Cardiac septum (tissue), 1 donor: ENCODE measurements at regions not wholly inside any gene's neighbourhood (a gene's known extent, or its start where the extent isn't known, plus 50 kb on each side); places are given as distances from the start of the nearest gene placed in this dataset.
"Not testable (repeated sequence)": the region's sequence is repeated elsewhere in the genome, so short reads cannot be mapped to it uniquely, and the experiment has no call there.

ENCODE experiments used
- DNase-seq: peaks from one replicate; pipeline ENCODE4 v3.0.0-alpha.2; 2020; ENCODE audit warnings: low spot score
- intact Hi-C: fragments of 100-400 bp; cut with DNase I; formaldehyde crosslinking; loops from one replicate; pipeline ENCODE4 v1.14.0; 2022
- donor health status: DM: no; HTN: no; CAD: no.

- intact Hi-C loops, DNase-seq: not testable (repeated sequence)
Measured at GRCh38 chr7:106498005-106498404, 163.0 kb downstream of the CCDC71L start.

DNA sequence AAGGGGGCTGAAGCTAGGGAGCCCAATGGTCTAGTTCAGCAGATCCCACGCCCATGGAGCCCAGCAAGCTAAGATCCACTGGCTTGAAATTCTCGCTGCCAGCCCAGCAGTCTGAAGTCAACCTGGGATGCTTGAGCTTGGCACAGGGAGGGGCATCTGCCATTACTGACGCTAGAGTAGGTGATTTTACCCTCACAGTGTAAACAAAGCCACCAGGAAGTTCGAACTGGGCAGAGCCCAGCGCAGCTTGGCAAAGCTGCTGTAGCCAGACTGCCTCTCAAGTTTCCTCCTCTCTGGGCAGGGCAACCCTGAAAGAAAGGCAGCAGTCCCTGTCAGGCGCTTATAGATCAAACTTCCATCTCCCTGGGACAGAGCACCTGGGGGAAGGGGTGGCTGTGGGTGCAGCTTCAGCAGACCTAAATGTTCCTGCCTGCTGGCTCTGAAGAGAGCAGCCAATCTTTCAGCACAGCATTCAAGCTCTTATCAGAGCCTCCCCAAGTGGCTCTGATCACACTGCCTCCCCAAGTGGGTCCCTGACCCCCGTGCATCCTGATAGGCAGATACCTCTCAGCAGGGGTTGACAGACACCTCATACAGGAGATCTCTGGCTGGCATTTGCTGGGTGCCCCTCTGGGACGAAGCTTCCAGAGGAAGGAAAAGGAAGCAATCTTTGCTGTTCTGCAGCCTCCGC lies 167.8 kb downstream of the CCDC71L start:
- DNase-seq: no peak
- intact Hi-C loops: no loop called here

- DNase-seq: no peak
- intact Hi-C loops: no loop called here
Measured at GRCh38 chr7:106488465-106488864, 172.5 kb downstream of the CCDC71L start.

GRCh38 chr7:106487892-106488291 lies 173.1 kb downstream of the CCDC71L start:
- intact Hi-C loops: no loop called here
- no peak for DNase-seq

DNA sequence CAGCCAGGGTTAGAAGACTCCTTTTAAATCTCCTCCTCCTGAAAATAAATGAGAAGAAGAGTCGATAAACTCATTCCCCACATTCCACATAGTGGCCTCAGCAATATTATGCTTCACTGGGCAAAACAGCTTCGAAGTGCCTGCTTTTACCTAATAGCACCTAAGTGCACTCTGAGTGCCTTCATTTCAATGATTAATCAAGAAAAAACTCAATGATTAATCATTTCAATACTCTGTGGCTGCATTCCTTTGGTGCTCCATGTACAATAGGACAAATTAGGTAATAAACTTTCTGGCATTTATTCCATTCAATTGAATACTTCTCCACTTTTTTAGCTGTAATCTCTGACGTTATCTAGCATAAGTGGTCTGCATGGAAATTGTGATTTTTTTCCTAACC lies 174.6 kb downstream of the CCDC71L start:
- intact Hi-C loops: no loop called here
- no peak for DNase-seq

- intact Hi-C loops: no loop called here
- DNase-seq: no peak
Measured at GRCh38 chr7:106485919-106486318, 175.0 kb downstream of the CCDC71L start.

GRCh38 chr7:106485031-106485551 lies 175.9 kb downstream of the CCDC71L start:
- no peak for DNase-seq
- intact Hi-C loops: no loop called here

DNA sequence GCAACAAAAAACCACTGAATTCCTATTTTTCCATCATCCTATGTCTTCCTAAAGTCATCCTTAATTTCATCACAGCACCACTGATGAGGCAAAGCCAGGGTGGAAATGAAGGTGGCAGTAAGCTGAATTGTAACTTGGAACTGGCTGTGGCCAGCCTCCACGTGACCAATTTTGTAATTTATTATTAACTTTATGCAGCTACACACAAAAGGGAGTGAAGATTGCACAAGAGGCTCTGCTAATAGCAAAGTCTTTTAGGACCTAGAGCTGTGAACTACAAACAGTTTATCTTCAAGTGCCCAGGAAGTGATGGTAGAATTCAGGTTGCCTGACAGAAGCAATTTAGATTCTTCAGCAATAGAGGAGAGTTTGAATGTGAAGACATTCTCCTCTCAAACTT lies 176.4 kb downstream of the CCDC71L start:
- intact Hi-C loops: no loop called here
- no peak for DNase-seq

- intact Hi-C loops: no loop called here
- no peak for DNase-seq
Measured at GRCh38 chr7:106482091-106482490, 178.9 kb downstream of the CCDC71L start.

GRCh38 chr7:106480616-106481031 lies 180.3 kb downstream of the CCDC71L start:
- DNase-seq: no peak
- intact Hi-C loops: no loop called here

- intact Hi-C loops: no loop called here
- DNase-seq: no peak
Measured at GRCh38 chr7:106480161-106480579, 180.8 kb downstream of the CCDC71L start.

DNA sequence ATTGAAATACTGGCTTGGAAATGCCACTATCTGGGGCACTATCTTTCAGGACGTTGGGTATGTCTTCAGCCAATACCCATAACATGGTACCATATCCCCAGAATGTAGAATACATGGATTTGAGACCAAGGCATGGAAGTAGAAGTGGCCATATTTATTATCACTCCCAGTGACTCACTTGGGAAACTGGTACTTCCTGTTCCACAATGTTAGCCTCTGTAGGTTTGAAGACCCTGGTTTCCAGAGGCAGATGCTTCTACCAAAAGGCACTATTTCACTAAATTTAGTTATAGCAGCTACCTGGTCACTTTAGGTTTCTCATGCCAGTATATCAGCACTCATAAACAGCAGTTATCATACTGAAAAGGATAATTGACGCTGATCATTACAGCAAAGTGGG lies 184.2 kb downstream of the CCDC71L start:
- no peak for DNase-seq
- intact Hi-C loops: no loop called here

DNA sequence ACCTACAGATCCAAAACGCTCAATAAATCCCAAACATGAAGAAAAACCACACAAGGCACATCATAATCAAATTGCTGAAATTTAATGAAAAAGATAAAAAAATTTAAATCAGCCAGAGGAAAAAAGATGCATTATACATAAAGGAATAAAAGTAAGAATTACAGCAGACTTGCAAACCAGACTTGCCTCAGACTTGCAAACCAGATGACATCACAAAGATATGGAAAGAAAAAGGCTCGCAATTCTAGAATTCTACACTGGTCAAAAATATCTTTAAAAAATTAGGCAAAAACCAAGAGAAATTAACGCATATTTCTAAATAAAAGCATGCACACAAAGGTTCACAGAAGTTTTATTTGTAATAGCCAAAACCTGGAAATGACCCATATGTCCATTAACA lies 188.0 kb upstream of the NAMPT start:
- intact Hi-C loops: no loop called here
- no peak for DNase-seq

GRCh38 chr7:106471686-106472440 lies 187.1 kb upstream of the NAMPT start:
- no peak for DNase-seq
- intact Hi-C loops: no loop called here

- intact Hi-C loops: no loop called here
- no peak for DNase-seq
Measured at GRCh38 chr7:106471021-106471420, 186.2 kb upstream of the NAMPT start.

GRCh38 chr7:106466867-106467266 lies 182.1 kb upstream of the NAMPT start:
- intact Hi-C loops: loop anchor here (10.0 kb wide), 2 partner anchors 182 to 402 kb away; partner anchors contain the start of gene NAMPT
- no peak for DNase-seq

- DNase-seq: no peak
- intact Hi-C loops: loop anchor here (10.0 kb wide), 2 partner anchors 181 to 401 kb away; partner anchors contain the start of gene NAMPT
Measured at GRCh38 chr7:106465704-106466468, 181.1 kb upstream of the NAMPT start.

GRCh38 chr7:106464651-106465050 lies 179.9 kb upstream of the NAMPT start:
- DNase-seq: no peak
- intact Hi-C loops: loop anchor here (10.0 kb wide), 2 partner anchors 180 to 400 kb away; partner anchors contain the start of gene NAMPT

GRCh38 chr7:106463851-106464611 lies 179.2 kb upstream of the NAMPT start:
- intact Hi-C loops: loop anchor here (10.0 kb wide), 2 partner anchors 179 to 399 kb away; partner anchors contain the start of gene NAMPT

More at GRCh38 chr7:106463851-106464611, 179.2 kb upstream of the NAMPT start:
- no peak for DNase-seq
